MM.1S (cell line): ENCODE measurements at regions not wholly inside any gene's neighbourhood (a gene's known extent, or its start where the extent isn't known, plus 50 kb on each side); places are given as distances from the start of the nearest gene placed in this dataset.

Source experiments
- DNase-seq: peaks from one replicate; pipeline ENCODE4 v3.0.0-alpha.2; 2015
- H2AFZ ChIP-seq: fragments of 300-600 bp; sonication (generic); 2 replicates; pipeline ENCODE4 v1.6.0; 2016; ENCODE audit warnings: antibody characterized with exemption, low read length
- H3F3A ChIP-seq: fragments of 300-600 bp; sonication (generic); 2 replicates; pipeline ENCODE4 v1.6.1; 2016; ENCODE audit warnings: mild to moderate bottlenecking, antibody characterized with exemption, low read length, moderate library complexity, mixed read lengths; ENCODE audit not compliant: insufficient read depth
- H3K27ac ChIP-seq: fragments of 300-600 bp; sonication (generic); 2 replicates; pipeline ENCODE4 v1.5.1; 2016; ENCODE audit warnings: mild to moderate bottlenecking, low read length
- H3K27me3 ChIP-seq: fragments of 300-600 bp; sonication (generic); replicated peaks from 2 replicates; pipeline ENCODE4 v1.6.0; 2016; ENCODE audit warnings: low read length; ENCODE audit not compliant: insufficient read depth
- H3K36me3 ChIP-seq: fragments of 300-600 bp; sonication (generic); replicated peaks from 2 replicates; pipeline ENCODE4 v1.6.1; 2016; ENCODE audit warnings: mild to moderate bottlenecking, low read length, mixed read lengths; ENCODE audit not compliant: insufficient read depth
- H3K4me1 ChIP-seq: fragments of 300-600 bp; sonication (generic); 2 replicates; pipeline ENCODE4 v1.6.1; 2016; ENCODE audit warnings: low read length, mixed read lengths
- H3K4me2 ChIP-seq: fragments of 300-600 bp; sonication (generic); 2 replicates; pipeline ENCODE4 v1.6.0; 2016; ENCODE audit warnings: low read depth, low read length
- H3K4me3 ChIP-seq: fragments of 300-600 bp; sonication (generic); 2 replicates; pipeline ENCODE4 v1.5.1; 2016; ENCODE audit warnings: low read length, mixed read lengths
- H3K79me2 ChIP-seq: fragments of 300-600 bp; sonication (generic); 2 replicates; pipeline ENCODE4 v1.6.1; 2016; ENCODE audit warnings: mixed run types, low read length, mixed read lengths
- H3K9ac ChIP-seq: fragments of 300-600 bp; sonication (generic); 2 replicates; pipeline ENCODE4 v1.6.1; 2016; ENCODE audit warnings: low read length, mixed read lengths
- H3K9me2 ChIP-seq: fragments of 300-600 bp; sonication (generic); replicated peaks from 2 replicates; pipeline ENCODE4 v1.6.1; 2016; ENCODE audit warnings: mild to moderate bottlenecking, low read length, mixed read lengths; ENCODE audit not compliant: insufficient read depth
- H3K9me3 ChIP-seq: fragments of 300-600 bp; sonication (generic); replicated peaks from 2 replicates; pipeline ENCODE4 v1.6.1; 2016; ENCODE audit warnings: mild to moderate bottlenecking, low read length, mixed read lengths; ENCODE audit not compliant: insufficient read depth
- H4K20me1 ChIP-seq: fragments of 300-600 bp; sonication (generic); 2 replicates; pipeline ENCODE4 v1.6.1; 2016; ENCODE audit warnings: mild to moderate bottlenecking, low read length, moderate library complexity, mixed read lengths; ENCODE audit not compliant: insufficient read depth
- EZH2 ChIP-seq: fragments of 300-600 bp; sonication (generic); optimal IDR thresholded peaks from 2 replicates; pipeline ENCODE3; 2017; ENCODE audit warnings: low read depth, mild to moderate bottlenecking, antibody characterized with exemption, low read length, mixed read lengths
- EZH2phosphoT487 ChIP-seq: fragments of 300-600 bp; sonication (generic); IDR thresholded peaks from 2 replicates; pipeline ENCODE4 v1.6.1; 2018; ENCODE audit warnings: antibody characterized with exemption, low read length
- TF ChIP-seq, protein P1 (sequence below): fragments of 300-600 bp; sonication (generic); IDR thresholded peaks from 2 replicates; pipeline ENCODE4 v1.5.1; 2016; ENCODE audit warnings: antibody characterized with exemption, low read length, mixed read lengths

DNA sequence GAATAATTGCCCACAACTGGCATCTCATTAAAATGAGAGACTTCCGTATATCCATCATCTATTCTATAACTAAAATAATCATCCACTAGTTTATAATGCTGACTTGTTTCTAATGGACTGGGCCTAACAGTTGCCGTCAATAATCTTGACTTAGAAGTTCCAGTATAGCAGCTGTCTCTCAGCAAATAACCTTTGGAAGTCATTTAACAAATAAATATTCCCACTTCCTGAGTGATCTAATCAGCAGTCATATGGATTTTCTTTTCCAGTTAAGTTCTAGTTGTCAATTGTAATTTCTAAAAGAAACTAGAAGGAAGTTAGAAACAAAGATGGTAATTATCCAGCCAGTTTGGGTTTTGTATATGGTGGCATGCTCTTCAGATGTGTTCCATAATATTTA lies 177.8 kb downstream of the GXYLT1 start:
- Histone ChIP-seq H3K9ac (no peak overlapping the region), H3F3A (no peaks in the 10 kb centered on the region), H3K4me1 (no peaks in the 10 kb centered on the region), H3K79me2 (no peaks in the 10 kb centered on the region), H3K9me3 (no peaks in the 10 kb centered on the region), H3K4me2 (no peak overlapping the region), H3K4me3 (no peak overlapping the region), H3K27me3 (no peaks in the 10 kb centered on the region), H3K27ac (no peak overlapping the region), H2AFZ (no peak overlapping the region), H4K20me1 (no peaks in the 10 kb centered on the region), H3K9me2 (no peaks in the 10 kb centered on the region), H3K36me3 (no peaks in the 10 kb centered on the region)
- TF ChIP-seq, protein P1, sequence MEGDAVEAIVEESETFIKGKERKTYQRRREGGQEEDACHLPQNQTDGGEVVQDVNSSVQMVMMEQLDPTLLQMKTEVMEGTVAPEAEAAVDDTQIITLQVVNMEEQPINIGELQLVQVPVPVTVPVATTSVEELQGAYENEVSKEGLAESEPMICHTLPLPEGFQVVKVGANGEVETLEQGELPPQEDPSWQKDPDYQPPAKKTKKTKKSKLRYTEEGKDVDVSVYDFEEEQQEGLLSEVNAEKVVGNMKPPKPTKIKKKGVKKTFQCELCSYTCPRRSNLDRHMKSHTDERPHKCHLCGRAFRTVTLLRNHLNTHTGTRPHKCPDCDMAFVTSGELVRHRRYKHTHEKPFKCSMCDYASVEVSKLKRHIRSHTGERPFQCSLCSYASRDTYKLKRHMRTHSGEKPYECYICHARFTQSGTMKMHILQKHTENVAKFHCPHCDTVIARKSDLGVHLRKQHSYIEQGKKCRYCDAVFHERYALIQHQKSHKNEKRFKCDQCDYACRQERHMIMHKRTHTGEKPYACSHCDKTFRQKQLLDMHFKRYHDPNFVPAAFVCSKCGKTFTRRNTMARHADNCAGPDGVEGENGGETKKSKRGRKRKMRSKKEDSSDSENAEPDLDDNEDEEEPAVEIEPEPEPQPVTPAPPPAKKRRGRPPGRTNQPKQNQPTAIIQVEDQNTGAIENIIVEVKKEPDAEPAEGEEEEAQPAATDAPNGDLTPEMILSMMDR, result no peak
- TF ChIP-seq EZH2phosphoT487, result no peak
- no peak for TF ChIP-seq EZH2
- DNase-seq, result no peak

DNA sequence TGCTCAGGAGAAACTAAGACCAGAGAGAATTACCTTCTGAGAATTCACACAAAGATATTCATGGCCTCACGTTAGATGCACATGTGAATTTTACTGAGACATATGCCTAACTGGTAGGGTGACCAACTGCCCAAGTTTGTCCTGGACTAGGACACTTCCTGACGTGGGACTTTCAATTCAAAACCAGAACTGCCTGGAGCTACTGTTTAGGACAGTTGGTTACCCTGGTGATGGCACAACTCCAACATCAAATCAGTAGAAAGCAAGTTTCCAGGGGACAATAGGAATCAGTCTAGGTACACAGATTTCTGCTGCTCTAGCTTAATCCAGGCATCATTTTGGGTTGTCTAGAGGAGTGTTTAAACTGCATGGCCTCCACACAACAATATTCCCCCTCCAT lies 178.7 kb downstream of the GXYLT1 start:
- Histone ChIP-seq H3F3A (no peaks in the 10 kb centered on the region), H2AFZ (no peak overlapping the region), H3K9ac (no peak overlapping the region), H3K9me3 (no peaks in the 10 kb centered on the region), H3K36me3 (no peaks in the 10 kb centered on the region), H3K4me2 (no peak overlapping the region), H3K27ac (no peak overlapping the region), H3K9me2 (no peaks in the 10 kb centered on the region), H3K4me3 (no peak overlapping the region), H4K20me1 (no peaks in the 10 kb centered on the region), H3K4me1 (no peaks in the 10 kb centered on the region), H3K27me3 (no peaks in the 10 kb centered on the region), H3K79me2 (no peaks in the 10 kb centered on the region)
- DNase-seq, result no peak
- TF ChIP-seq EZH2, result no peak
- no peak for TF ChIP-seq EZH2phosphoT487
- TF ChIP-seq, protein P1, result no peak

DNA sequence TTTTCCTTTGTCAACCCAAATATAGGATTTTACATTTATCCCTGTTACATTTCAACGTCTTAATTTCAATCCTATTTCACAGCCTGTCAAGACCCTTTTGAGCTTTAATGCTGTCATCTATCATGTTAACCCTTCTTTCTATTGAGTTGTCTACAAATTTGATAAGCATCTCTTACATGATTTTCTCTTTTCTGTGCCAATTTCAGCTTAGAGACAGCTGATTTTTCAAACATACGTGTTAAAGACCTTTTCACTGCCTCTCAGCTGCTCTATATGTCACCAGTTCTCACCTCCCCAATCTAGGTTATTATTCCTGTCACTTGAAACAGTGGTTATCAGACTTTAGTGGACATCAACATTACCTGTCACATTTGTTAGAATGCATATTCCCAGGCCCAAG lies 181.3 kb downstream of the GXYLT1 start:
- H3K4me1 ChIP-seq, result no peaks in the 10 kb centered on the region
- TF ChIP-seq EZH2phosphoT487 (no peak), EZH2 (no peak)
- TF ChIP-seq, protein P1, result no peak
- H2AFZ ChIP-seq, result no peak overlapping the region
- H4K20me1 ChIP-seq, result no peaks in the 10 kb centered on the region
- no peaks in the 10 kb centered on the region for H3K27me3 ChIP-seq
- H3K4me2 ChIP-seq, result no peak overlapping the region
- no peak overlapping the region for H3K4me3 ChIP-seq
- no peak overlapping the region for H3K9ac ChIP-seq
- H3F3A ChIP-seq, result no peaks in the 10 kb centered on the region
- H3K27ac ChIP-seq, result no peak overlapping the region
- DNase-seq, result no peak
- H3K9me3 ChIP-seq, result no peaks in the 10 kb centered on the region
- H3K9me2 ChIP-seq, result no peaks in the 10 kb centered on the region
- H3K79me2 ChIP-seq, result no peaks in the 10 kb centered on the region
- no peaks in the 10 kb centered on the region for H3K36me3 ChIP-seq

DNA sequence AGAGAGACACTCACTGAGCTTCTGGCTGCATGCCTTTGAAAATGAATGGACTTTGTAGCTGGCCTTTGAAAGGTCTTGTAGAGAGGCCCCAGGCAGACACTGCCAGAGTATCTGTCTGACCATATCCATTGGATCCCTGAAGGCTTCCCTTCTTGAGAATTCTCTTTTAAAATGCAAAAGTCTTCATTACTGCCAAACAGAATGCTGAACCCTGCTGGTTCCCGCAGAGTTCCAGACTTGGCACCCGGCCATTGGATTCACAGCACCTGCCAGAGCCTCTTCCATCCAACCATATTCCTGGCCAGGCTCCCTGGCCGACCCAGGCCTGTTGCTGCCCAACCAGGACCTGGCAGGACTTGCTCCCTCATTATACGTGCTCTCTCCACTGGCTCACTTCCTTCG lies 182.5 kb downstream of the GXYLT1 start:
- no peak for DNase-seq

More for the DNA sequence above, 182.5 kb downstream of the GXYLT1 start:
- Histone ChIP-seq H3F3A (no peaks in the 10 kb centered on the region), H3K9ac (no peak overlapping the region), H3K27ac (no peak overlapping the region), H3K27me3 (no peaks in the 10 kb centered on the region), H3K4me3 (no peak overlapping the region), H3K9me3 (no peaks in the 10 kb centered on the region), H3K36me3 (no peaks in the 10 kb centered on the region), H3K4me1 (no peaks in the 10 kb centered on the region), H3K79me2 (no peaks in the 10 kb centered on the region), H3K4me2 (no peak overlapping the region), H4K20me1 (no peaks in the 10 kb centered on the region), H3K9me2 (no peaks in the 10 kb centered on the region), H2AFZ (no peak overlapping the region)
- TF ChIP-seq, protein P1, result no peak
- no peak for TF ChIP-seq EZH2phosphoT487
- no peak for TF ChIP-seq EZH2
